NCI-H345 treated with DMSO at 0.1 percent for 48 hours (cell line): ENCODE measurements at regions not wholly inside any gene's neighbourhood (a gene's known extent, or its start where the extent isn't known, plus 50 kb on each side); places are given as distances from the start of the nearest gene placed in this dataset.
"Not testable (repeated sequence)": the region's sequence is repeated elsewhere in the genome, so short reads cannot be mapped to it uniquely, and the experiment has no call there.

ENCODE experiments used
- DNase-seq: peaks from one replicate; lab custom pipeline; 2025; ENCODE audit not compliant: unreplicated experiment; lab: John Stamatoyannopoulos, UW

GRCh38 chr13:101003566-101003965 lies 329.0 kb upstream of the TMTC4 start:
- DNase-seq: no peak

GRCh38 chr13:100989392-100989791 lies 314.8 kb upstream of the TMTC4 start:
- DNase-seq: no peak

- DNase-seq: no peak
Observed at GRCh38 chr13:100988921-100989320, 314.3 kb upstream of the TMTC4 start.

GRCh38 chr13:100987948-100988347 lies 313.4 kb upstream of the TMTC4 start:
- DNase-seq: no peak

GRCh38 chr13:100986571-100986970 lies 312.0 kb upstream of the TMTC4 start:
- DNase-seq: no peak

GRCh38 chr13:100984085-100984705 lies 309.6 kb upstream of the TMTC4 start:
- no peak for DNase-seq

- no peak for DNase-seq
Observed at GRCh38 chr13:100983111-100983510, 308.5 kb upstream of the TMTC4 start.

GRCh38 chr13:100980171-100980570 lies 305.6 kb upstream of the TMTC4 start:
- no peak for DNase-seq

- no peak for DNase-seq
Observed at GRCh38 chr13:100977841-100978240, 303.2 kb upstream of the TMTC4 start.

GRCh38 chr13:100976993-100977392 lies 302.4 kb upstream of the TMTC4 start:
- DNase-seq: no peak

- not testable (repeated sequence) for DNase-seq
Observed at GRCh38 chr13:100975666-100976065, 301.1 kb upstream of the TMTC4 start.

- no peak for DNase-seq
Observed at GRCh38 chr13:100962585-100962984, 288.0 kb upstream of the TMTC4 start.

GRCh38 chr13:100961186-100961585 lies 286.6 kb upstream of the TMTC4 start:
- DNase-seq: no peak

GRCh38 chr13:100958831-100959230 lies 284.2 kb upstream of the TMTC4 start:
- no peak for DNase-seq

- DNase-seq: no peak
Observed at GRCh38 chr13:100957741-100958140, 283.1 kb upstream of the TMTC4 start.

- peak; percentile 20 for DNase-seq
Observed at GRCh38 chr13:100954430-100955305, 280.1 kb upstream of the TMTC4 start.

- no peak for DNase-seq
Observed at GRCh38 chr13:100951016-100951415, 276.4 kb upstream of the TMTC4 start.

GRCh38 chr13:100948937-100949336 lies 274.3 kb upstream of the TMTC4 start:
- DNase-seq: not testable (repeated sequence)

- no peak for DNase-seq
Observed at GRCh38 chr13:100946588-100946987, 272.0 kb upstream of the TMTC4 start.

- no peak for DNase-seq
Observed at GRCh38 chr13:100944791-100945345, 270.3 kb upstream of the TMTC4 start.

GRCh38 chr13:100942742-100943141 lies 268.1 kb upstream of the TMTC4 start:
- no peak for DNase-seq
